ENCODE measurements at regions not wholly inside any gene's neighbourhood (a gene's known extent, or its start where the extent isn't known, plus 50 kb on each side); places are given as distances from the start of the nearest gene placed in this dataset.

DNA sequence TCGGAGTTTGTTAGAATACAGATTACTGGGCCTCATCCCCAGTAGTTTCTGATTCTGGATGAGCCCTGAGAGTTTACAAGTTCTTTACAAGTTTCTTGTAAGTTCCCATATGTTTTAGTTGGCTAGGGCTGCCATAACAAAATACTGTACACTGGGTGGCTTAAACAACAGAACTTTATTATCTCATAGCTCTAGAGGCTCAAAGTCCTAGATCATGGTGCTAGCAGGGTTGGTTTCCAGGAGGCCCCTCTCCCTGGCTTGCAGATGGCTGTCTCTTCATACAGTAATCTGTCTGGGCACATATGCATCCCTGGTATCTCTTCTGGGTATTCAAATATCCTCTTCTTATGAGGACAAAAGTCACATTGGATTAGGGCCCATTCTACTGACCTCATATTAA, 167.2 kb downstream of the KLF5 start:
- TF ChIP-seq POLR2A (IDR thresholded peaks at IDR 0.05; ENCODE audit: low read length), result no peak
- no peak for TF ChIP-seq GATA1 (IDR thresholded peaks at IDR 0.05; ENCODE audit: low read depth, low read length)
